Prostate gland (tissue), 2 donors: ENCODE measurements at regions not wholly inside any gene's neighbourhood (a gene's known extent, or its start where the extent isn't known, plus 50 kb on each side); places are given as distances from the start of the nearest gene placed in this dataset.

Experiments used
- POLR2A ChIP-seq: fragments of 450-650 bp; IDR thresholded peaks from one replicate; pipeline ENCODE4 v1.6.1; 2016; ENCODE audit warnings: antibody characterized with exemption, mild to moderate bottlenecking
- POLR2AphosphoS5 ChIP-seq: sonication (generic); formaldehyde crosslinking; IDR thresholded peaks from one replicate; pipeline ENCODE4 v1.6.1; 2017; ENCODE audit warnings: antibody characterized with exemption
- TF ChIP-seq, protein P1 (sequence below), 4 experiments: fragments of 200-600 bp in 2 of 4; fragments of 450-650 bp in 2 of 4; sonication (generic) in 2 of 4; IDR thresholded peaks; 1 replicate in 3 of 4; 2 replicates in 1 of 4; pipeline ENCODE4 v1.5.1; 2016 to 2019; ENCODE audit warnings: antibody characterized with exemption in 4 of 4, mild to moderate bottlenecking in 2 of 4, moderate library complexity in 2 of 4

- TF ChIP-seq, protein P1, sequence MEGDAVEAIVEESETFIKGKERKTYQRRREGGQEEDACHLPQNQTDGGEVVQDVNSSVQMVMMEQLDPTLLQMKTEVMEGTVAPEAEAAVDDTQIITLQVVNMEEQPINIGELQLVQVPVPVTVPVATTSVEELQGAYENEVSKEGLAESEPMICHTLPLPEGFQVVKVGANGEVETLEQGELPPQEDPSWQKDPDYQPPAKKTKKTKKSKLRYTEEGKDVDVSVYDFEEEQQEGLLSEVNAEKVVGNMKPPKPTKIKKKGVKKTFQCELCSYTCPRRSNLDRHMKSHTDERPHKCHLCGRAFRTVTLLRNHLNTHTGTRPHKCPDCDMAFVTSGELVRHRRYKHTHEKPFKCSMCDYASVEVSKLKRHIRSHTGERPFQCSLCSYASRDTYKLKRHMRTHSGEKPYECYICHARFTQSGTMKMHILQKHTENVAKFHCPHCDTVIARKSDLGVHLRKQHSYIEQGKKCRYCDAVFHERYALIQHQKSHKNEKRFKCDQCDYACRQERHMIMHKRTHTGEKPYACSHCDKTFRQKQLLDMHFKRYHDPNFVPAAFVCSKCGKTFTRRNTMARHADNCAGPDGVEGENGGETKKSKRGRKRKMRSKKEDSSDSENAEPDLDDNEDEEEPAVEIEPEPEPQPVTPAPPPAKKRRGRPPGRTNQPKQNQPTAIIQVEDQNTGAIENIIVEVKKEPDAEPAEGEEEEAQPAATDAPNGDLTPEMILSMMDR (IDR thresholded peaks at IDR 0.05) = no peak
- TF ChIP-seq POLR2AphosphoS5 = no peak
- TF ChIP-seq POLR2A = no peak
Measured at GRCh38 chr2:144912206-144912605, 392.3 kb upstream of the ZEB2 start.
